Stomach (tissue), 4 donors: ENCODE measurements at regions not wholly inside any gene's neighbourhood (a gene's known extent, or its start where the extent isn't known, plus 50 kb on each side); places are given as distances from the start of the nearest gene placed in this dataset.

Experiments
- CTCF ChIP-seq, 7 experiments: fragments of 450-650 bp in 4 of 7; fragments of 200-600 bp in 3 of 7; sonication (generic) in 3 of 7; IDR thresholded peaks; one replicate each; pipeline ENCODE4 v1.5.1; 2016 to 2019; ENCODE audit warnings: antibody characterized with exemption in 7 of 7, control low read depth in 2 of 7, mild to moderate bottlenecking in 1 of 7
- POLR2A ChIP-seq, 4 donors: fragments of 450-650 bp; IDR thresholded peaks; one replicate each; pipeline ENCODE4 v1.6.1; 2016; ENCODE audit warnings: antibody characterized with exemption in 4 of 4, control low read depth in 2 of 4, mild to moderate bottlenecking in 1 of 4, moderate library complexity in 1 of 4

GRCh38 chr14:98146416-98146815 is 1125.6 kb downstream of the BCL11B start:
- TF ChIP-seq POLR2A (IDR thresholded peaks at IDR 0.05) (no peak), CTCF (IDR thresholded peaks at IDR 0.05) (no peak)
